HG02610 (cell line): ENCODE measurements at regions not wholly inside any gene's neighbourhood (a gene's known extent, or its start where the extent isn't known, plus 50 kb on each side); places are given as distances from the start of the nearest gene placed in this dataset.

Experiments
- ATAC-seq: cut with Tn5 transposase; IDR thresholded peaks from one replicate; pipeline ENCODE4 v1.9.1; 2021; ENCODE audit warnings: mild to moderate bottlenecking, moderate library complexity; ENCODE audit not compliant: unreplicated experiment

DNA sequence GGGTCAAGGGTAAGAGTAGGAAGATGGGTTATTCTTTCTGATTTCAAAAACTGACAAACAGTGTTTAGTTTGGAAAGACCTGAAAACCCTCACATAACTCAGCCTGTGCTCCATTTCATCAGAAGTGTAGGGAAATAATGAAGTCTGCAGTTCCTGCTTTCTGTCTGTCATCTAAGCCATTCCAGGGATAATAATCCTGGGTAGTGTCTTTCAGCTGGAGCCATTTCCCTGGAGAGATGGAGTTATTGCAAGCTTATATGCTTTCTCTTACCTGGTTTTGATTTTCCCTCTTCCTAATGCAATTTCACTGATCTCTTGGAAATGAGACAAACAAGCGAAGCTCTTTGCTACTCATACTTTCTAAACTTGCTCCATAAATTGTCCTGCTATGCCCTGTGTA lies 824.8 kb upstream of the LCORL start:
- ATAC-seq, result no peak

DNA sequence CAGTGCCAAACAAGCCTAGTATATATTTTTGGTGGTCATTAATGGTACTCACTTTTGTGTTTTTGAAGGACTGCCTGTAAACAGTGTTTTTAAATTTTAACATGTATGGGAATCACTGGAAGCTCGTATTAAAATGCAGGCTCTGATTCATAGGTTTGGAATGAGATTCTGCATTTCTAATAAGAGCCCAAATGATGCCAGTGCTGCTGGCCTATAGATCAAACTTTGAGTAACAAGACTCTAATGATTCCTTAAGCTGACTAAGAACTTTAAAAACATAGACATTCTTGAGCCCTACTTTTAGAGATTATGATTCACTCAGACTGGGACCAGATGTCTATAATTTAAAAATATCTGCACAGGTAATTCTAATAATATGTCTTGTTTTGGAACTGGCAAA lies 823.2 kb upstream of the LCORL start:
- ATAC-seq, result no peak

DNA sequence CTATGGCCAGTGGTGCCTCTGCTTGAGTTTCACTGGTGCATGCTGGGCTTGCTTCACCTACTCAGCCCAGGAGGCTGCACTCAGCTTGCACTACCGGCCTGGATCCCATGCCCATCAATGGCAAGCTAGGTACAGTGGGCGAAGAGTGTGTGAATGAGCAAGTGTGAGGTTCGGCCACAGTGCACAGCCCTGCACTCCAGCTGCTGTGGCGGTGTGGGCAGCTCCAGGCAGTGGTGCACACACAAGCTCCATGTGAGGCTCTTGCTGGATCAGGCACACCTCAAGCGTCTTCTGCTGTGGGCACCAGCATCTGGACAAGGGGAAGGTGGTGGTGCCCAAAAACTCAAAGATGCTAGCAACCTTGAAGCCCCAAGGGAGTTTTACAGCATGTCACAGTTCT lies 820.9 kb upstream of the LCORL start:
- no peak for ATAC-seq

- no peak for ATAC-seq
These were observed 818.9 kb upstream of the LCORL start for GRCh38 chr4:18840481-18840880.

GRCh38 chr4:18816228-18816895 lies 794.8 kb upstream of the LCORL start:
- ATAC-seq, result no peak

DNA sequence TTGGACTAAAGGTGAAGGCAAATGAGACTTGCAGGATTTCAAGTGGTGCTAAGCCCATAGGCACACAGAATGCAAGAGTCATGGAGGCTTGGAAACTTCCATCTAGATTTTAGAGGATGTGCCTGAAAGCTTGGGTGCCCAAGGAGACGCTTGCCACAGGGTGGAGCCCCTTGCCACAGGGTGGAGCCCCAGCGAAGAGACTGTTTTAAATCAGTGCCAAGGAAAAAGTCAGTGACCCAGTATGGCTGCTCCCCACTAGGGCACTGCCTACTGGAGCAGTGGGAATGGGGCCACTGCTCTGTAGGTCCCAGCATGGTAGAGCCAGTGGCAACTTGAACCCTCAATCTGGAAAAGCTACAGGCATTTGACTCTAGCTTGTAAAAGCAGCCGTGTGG lies 794.2 kb upstream of the LCORL start:
- ATAC-seq, result no peak

DNA sequence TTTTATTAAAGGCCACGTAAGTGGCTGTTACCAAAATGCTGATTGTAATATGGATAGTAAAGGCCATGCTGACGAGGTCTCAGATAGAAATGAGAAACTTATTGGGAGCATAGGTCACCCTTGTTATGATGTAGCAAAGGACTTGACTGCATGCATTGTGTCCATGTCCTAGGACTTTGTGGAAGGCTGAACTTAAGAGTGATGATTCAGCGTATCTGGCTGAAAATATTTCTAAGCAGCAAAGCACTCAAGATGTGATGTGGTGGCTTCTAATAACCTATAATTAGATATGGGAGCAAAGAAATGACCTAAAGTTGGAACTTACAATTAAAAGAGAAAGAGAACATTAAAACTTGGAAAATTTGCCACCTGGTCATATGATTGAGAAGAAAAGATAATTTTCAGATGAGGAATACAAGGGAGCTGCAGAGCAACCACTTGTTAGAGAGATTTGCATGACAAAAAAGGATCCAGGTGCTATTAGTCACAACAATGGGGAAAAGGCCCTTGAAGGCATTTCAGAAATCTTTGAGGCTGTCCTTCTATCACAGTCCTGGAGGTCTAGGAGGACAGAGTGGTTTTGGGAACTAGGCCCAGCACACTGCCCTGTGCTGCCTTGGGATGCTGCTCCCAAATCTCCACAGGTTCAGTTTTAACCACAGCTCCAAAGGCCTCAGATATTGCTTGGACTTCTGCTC lies 793.7 kb upstream of the LCORL start:
- ATAC-seq, result no peak

DNA sequence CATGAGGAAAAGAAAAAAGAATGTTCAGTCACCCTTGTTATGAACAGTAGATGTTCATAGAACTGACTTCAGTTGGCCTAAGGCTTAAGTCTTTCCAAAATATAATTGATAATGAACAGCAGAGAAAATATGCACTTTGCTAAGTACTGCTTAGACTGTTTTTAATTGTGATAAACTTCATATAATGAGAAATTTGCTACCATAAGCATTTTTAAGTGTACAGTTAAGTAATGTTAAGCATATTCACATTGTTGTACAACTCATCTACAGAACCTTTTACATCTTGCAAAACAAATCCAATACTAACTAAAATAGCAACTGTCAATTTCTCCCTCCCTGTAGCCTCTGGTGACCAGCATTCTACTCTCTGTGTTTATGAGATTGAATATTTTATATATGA lies 792.2 kb upstream of the LCORL start:
- no peak for ATAC-seq

GRCh38 chr4:18813055-18813454 lies 791.5 kb upstream of the LCORL start:
- no peak for ATAC-seq

GRCh38 chr4:18803781-18804180 lies 782.2 kb upstream of the LCORL start:
- no peak for ATAC-seq

- ATAC-seq, result no peak
These were observed 776.6 kb upstream of the LCORL start for GRCh38 chr4:18798123-18798522.

GRCh38 chr4:18795794-18796193 lies 774.2 kb upstream of the LCORL start:
- ATAC-seq, result no peak

DNA sequence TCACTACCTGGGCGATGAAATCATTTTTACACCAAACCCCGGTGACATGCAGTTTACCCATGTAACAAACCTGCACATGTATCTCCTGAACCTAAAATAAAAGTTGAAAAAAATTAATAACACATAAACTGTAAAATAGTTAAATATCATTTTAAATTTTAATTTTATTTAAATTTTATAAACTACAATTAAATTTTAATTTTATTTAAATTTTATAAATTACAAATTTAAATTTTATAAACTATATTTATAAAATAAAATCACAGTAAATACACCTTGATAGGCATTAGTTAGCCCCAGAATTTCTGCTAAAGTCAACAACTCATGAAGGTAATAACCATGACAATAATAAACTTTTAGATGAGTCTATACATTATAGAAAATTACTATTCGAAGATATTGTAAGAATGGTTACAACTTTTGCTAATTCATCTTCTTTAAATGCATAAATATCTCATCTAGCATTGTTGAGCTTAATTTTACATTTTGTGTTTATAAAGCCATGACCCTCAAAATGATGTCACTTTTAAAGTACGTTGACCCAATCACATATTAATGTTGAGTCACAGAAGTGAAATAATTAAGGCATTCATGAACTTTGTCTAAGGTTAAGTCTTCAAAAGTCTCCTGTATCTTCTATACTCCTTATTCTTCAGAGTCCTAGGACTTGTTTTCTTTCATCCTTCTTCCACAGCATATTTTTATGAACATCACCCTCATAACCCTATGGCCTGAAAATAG lies 755.8 kb upstream of the LCORL start:
- ATAC-seq, result no peak

DNA sequence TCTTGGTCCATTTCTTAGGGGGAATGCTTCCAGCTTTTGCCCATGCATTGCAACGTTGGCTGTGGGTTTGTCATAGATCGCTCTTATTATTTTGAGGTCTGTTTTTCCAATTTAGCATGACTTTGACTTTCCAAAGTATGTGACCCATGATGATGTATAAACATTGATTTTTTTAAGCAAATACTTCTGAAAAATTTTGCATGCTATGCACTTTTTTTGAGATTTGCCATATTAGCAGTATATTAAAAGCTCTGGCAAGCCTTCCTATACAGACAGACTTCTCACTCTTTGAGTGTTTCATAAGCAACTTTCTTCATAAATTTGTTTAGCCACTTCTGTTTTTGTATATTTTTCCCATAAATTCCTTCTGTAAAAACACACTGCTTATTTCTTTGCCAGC lies 746.4 kb upstream of the LCORL start:
- no peak for ATAC-seq

DNA sequence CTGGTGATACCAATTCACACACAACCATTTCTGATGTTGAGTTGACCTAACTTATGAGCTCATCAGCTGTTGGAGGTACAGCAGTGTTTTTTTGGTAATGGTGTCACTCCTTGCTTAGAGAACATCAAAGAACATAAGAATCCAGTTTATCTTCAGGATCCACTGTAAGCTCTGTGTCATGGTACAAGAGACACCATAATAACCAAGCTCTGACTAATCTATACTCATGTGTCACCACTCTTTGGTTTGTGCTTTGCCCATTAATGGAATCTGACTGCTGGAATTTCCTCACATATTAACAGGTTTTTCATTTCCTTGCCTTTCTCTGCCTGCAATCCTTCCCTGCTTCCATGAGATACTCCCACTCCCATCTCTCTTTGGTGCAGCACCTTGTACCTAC lies 735.1 kb upstream of the LCORL start:
- no peak for ATAC-seq

- ATAC-seq, result no peak
These were observed 732.6 kb upstream of the LCORL start for GRCh38 chr4:18754180-18754579.

GRCh38 chr4:18751083-18751482 lies 729.5 kb upstream of the LCORL start:
- ATAC-seq, result no peak

DNA sequence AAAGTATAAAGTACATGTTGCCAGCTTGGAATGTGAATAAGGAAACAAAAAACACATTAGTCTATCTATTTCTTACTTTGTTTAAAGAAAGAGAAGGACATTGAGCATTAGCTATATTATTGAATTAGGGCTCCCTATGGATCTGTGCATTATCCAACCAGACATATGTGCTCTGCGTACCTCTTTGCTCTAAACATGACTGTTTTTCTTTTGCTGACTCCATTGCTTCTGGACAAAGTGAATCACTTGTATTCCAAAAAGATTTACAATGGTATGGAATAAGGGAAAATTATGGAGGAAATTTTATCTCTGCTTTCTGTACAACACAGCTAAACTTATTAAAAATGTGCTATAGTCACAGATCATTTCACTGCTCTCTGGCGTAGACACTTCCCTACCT lies 727.8 kb upstream of the LCORL start:
- no peak for ATAC-seq

DNA sequence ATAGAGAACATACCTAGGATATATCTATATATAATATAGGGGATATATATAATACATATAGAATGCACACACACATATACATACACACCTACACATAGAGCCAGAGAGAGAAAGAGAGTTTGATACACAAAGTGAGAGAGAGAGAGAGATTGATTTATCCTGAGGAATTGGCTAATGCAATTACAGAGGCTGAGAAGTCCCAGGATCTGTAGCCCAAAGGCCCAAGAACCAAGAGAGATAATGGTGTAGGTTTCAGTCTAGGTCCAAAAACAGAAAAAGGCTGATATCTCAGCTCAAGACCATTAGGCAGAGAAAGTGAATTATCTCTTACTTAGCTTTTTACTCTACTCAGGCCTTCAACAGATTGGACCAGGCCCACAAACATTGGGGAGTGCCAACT lies 715.0 kb upstream of the LCORL start:
- ATAC-seq, result no peak

DNA sequence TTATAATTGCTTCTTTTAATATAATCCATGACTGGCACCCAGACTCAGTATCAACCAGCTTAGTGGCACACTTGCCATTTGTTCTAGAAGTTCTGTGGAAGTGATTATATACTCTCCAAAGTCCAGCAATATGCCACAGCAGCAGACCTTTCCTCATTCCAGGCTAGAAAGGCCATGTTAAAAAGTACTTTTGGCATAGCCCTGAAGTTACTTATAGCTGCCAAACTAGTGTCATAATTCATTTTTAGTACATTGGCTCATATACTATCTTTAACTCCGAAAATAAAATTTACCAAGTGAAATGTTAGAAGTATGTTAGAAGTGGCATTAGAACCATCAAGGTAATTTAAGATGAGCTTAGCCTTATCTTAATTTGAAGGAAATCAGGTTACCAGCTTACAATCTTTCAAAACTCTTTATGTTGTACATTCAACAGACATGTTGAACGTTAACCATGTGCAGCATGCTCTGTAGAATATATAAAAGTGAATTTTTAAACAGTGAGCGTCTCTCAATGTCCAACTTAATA lies 714.2 kb upstream of the LCORL start:
- no peak for ATAC-seq

DNA sequence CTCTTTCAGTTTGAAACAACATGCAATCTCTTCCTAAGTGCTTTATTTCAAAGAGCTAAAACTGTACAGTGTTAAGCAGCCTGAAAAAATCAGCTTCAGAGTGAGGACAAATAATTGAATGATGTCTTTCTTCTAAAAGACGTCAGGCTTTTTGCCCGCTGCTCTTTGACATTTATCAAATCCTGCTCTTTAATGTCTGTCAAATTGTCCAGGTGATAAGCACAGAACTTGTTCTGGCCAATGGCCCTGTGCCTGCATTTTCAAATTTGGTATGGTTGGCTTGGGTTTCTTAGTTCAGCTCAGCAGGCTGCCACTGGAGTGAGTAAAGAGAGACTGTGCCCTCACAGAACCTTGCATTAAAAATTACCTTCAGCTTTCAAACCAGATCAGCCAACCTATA lies 712.9 kb upstream of the LCORL start:
- ATAC-seq, result no peak

- ATAC-seq, result no peak
These were observed 712.4 kb upstream of the LCORL start for GRCh38 chr4:18733961-18734360.
